ENCODE measurements at regions not wholly inside any gene's neighbourhood (a gene's known extent, or its start where the extent isn't known, plus 50 kb on each side); places are given as distances from the start of the nearest gene placed in this dataset.

DNA sequence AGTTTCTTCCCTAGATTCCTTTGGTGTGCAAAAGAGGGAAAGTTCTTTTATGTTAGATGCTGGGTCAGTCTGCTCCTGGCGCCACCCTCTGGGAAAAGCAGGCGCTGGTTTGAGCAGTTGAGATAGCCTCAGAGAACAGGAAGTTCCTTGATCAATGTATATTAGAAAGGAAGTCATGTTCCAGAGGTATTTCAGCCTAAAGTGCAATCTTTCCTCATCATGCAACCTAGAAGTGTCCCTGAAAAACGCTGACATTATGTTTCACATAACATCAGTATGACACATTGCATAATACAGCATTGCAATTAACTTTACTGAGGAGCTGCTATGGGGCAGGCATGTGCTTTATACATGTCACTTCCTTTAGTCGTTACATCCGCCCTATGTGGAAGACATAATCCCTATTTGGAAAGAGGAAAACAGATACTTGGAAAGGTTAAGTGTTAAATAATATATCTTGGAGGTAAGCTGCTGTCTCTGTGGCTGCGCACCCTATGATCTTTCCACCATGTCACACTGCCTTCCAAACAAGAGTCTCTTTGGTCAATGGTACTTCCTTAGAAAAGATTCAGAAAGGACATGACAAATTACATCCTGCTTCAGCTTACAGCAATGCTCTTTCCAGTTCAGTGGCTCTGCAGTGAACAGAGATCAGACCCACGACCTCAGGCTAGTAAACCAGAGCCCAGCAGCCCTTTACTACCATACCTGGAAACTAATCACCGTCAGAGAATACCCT lies 369.7 kb downstream of the RAD51AP2 start:
- Histone ChIP-seq H2AFZ (ENCODE audit: insufficient read depth, low read depth, low read length, poor library complexity, severe bottlenecking) (peak overlapping the region; percentile 9), H3K9me3 (ENCODE audit: control extremely low read depth in 1 of 3, control insufficient read depth in 2 of 3, insufficient read depth in 1 of 3, low read length in 2 of 3) (no peaks in the 10 kb centered on the region), H3K79me2 (ENCODE audit: control insufficient read depth, insufficient read depth, low read length) (no peaks in the 10 kb centered on the region), H3K27ac (ENCODE audit: low read length in 2 of 2) (no peak overlapping the region), H3K36me3 (replicated peaks in 1 of 2; ENCODE audit: control extremely low read depth in 1 of 2, control insufficient read depth in 1 of 2, extremely low read depth in 1 of 2, insufficient read depth in 2 of 2, low read length in 1 of 2) (no peaks in the 10 kb centered on the region), H3K9ac (ENCODE audit: low read length) (no peak overlapping the region), H4K20me1 (ENCODE audit: control insufficient read depth, insufficient read depth, low read length, poor library complexity, severe bottlenecking) (no peaks in the 10 kb centered on the region), H3K4me2 (replicated peaks; ENCODE audit: low read depth, low read length, poor library complexity, severe bottlenecking) (no peak overlapping the region), H3K4me3 (ENCODE audit: control extremely low read depth in 1 of 5, extremely low read depth in 1 of 5, insufficient read depth in 1 of 5, low read depth in 2 of 5, low read length in 4 of 5) (no peak overlapping the region), H3K4me1 (ENCODE audit: control insufficient read depth in 2 of 2, insufficient read depth in 2 of 2, low read length in 2 of 2) (peaks cover 8 to 12% of the 10 kb centered on the region in 2 donors), H3K27me3 (replicated peaks in 1 of 4; ENCODE audit: control extremely low read depth in 1 of 4, control insufficient read depth in 3 of 4, insufficient read depth in 4 of 4, low read length in 3 of 4) (no peaks in the 10 kb centered on the region)
- POLR2A ChIA-PET, result interaction anchor here (0.7 kb wide), 1 partner anchor 56 kb away, joined by 3 read pairs; no protein-coding TSS in a partner anchor
- Mint-ChIP-seq H3K9me3 (ENCODE audit: insufficient read depth) (no peaks in the 10 kb centered on the region), H3K4me1 (peaks cover 29% of the 10 kb centered on the region), H3K4me3 (no peak overlapping the region), H3K27me3 (no peaks in the 10 kb centered on the region), H3K27ac (peak overlapping the region; percentile 11)
- WGBS (ENCODE audit: insufficient coverage), result 83% methylated on average over 2 of the region's 8 CpGs
- ATAC-seq (ENCODE audit: low read depth) (no peak), DNase-seq (no peak)
- CTCF ChIA-PET, result interaction anchor here (0.7 to 2.1 kb wide), 5 partner anchors 8 to 375 kb away, joined by 3 to 7 read pairs (median 4); no protein-coding TSS in a partner anchor
- intact Hi-C loops (cut with micrococcal nuclease), result loop anchor here (2.0 kb wide), 1 partner anchor 376 kb away; no protein-coding TSS in a partner anchor
- TF ChIP-seq EZH2 (IDR thresholded peaks at IDR 0.05; ENCODE audit: borderline replicate concordance, insufficient read depth, low read depth, low read length, poor library complexity, severe bottlenecking), result no peak
- TF ChIP-seq, protein P1, sequence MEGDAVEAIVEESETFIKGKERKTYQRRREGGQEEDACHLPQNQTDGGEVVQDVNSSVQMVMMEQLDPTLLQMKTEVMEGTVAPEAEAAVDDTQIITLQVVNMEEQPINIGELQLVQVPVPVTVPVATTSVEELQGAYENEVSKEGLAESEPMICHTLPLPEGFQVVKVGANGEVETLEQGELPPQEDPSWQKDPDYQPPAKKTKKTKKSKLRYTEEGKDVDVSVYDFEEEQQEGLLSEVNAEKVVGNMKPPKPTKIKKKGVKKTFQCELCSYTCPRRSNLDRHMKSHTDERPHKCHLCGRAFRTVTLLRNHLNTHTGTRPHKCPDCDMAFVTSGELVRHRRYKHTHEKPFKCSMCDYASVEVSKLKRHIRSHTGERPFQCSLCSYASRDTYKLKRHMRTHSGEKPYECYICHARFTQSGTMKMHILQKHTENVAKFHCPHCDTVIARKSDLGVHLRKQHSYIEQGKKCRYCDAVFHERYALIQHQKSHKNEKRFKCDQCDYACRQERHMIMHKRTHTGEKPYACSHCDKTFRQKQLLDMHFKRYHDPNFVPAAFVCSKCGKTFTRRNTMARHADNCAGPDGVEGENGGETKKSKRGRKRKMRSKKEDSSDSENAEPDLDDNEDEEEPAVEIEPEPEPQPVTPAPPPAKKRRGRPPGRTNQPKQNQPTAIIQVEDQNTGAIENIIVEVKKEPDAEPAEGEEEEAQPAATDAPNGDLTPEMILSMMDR (IDR thresholded peaks at IDR 0.05), result no peak

DNA sequence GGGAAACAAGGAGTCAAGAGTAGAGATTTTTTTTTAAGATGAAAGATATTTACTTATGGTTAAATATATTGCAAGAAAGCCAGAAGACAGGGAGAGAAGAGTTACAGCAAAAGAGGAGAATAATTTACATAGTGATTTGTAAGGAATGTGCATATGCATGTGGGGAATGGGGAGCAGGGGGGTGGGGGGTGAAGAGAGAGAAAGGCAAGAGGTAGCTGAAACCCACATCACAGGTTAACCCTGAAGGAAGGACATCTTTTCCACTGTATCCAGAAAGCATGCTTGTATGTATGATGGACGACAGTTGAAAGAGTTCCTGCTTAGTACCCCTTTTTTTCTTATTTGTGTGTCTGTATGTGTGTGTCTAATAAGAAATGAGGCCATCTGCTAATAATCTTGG lies 371.9 kb downstream of the RAD51AP2 start:
- ChIA-PET POLR2A (no interaction called here), CTCF (interaction anchor here (1.4 to 2.1 kb wide), 2 partner anchors 373 to 375 kb away, joined by 3 to 7 read pairs; no protein-coding TSS in a partner anchor)
- DNase-seq, result no peak
- peaks cover 27% of the 10 kb centered on the region for H3K4me1 Mint-ChIP-seq
- no peak overlapping the region for H3K9ac ChIP-seq (ENCODE audit: low read length)
- no peak overlapping the region for H3K27ac ChIP-seq (ENCODE audit: low read length in 2 of 2)
- no peaks in the 10 kb centered on the region for H4K20me1 ChIP-seq (ENCODE audit: control insufficient read depth, insufficient read depth, low read length, poor library complexity, severe bottlenecking)
- no peaks in the 10 kb centered on the region for H3K79me2 ChIP-seq (ENCODE audit: control insufficient read depth, insufficient read depth, low read length)
- no peaks in the 10 kb centered on the region for H3K9me3 ChIP-seq (ENCODE audit: control extremely low read depth in 1 of 3, control insufficient read depth in 2 of 3, insufficient read depth in 1 of 3, low read length in 2 of 3)
- no peak overlapping the region for H2AFZ ChIP-seq (ENCODE audit: insufficient read depth, low read depth, low read length, poor library complexity, severe bottlenecking)
- H3K4me3 ChIP-seq (ENCODE audit: control extremely low read depth in 1 of 5, extremely low read depth in 1 of 5, insufficient read depth in 1 of 5, low read depth in 2 of 5, low read length in 4 of 5), result no peak overlapping the region
- no peaks in the 10 kb centered on the region for H3K27me3 Mint-ChIP-seq
- no peak overlapping the region for H3K27ac Mint-ChIP-seq
- no peaks in the 10 kb centered on the region for H3K9me3 Mint-ChIP-seq (ENCODE audit: insufficient read depth)
- no peaks in the 10 kb centered on the region for H3K36me3 ChIP-seq (replicated peaks in 1 of 2; ENCODE audit: control extremely low read depth in 1 of 2, control insufficient read depth in 1 of 2, extremely low read depth in 1 of 2, insufficient read depth in 2 of 2, low read length in 1 of 2)
- intact Hi-C loops (cut with micrococcal nuclease), result no loop called here
- no peak for TF ChIP-seq EZH2 (IDR thresholded peaks at IDR 0.05; ENCODE audit: borderline replicate concordance, insufficient read depth, low read depth, low read length, poor library complexity, severe bottlenecking)
- TF ChIP-seq, protein P1 (IDR thresholded peaks at IDR 0.05), result no peak
- peaks cover 8 to 12% of the 10 kb centered on the region in 2 donors for H3K4me1 ChIP-seq (ENCODE audit: control insufficient read depth in 2 of 2, insufficient read depth in 2 of 2, low read length in 2 of 2)
- H3K4me2 ChIP-seq (replicated peaks; ENCODE audit: low read depth, low read length, poor library complexity, severe bottlenecking), result no peak overlapping the region
- WGBS (ENCODE audit: insufficient coverage), result 100% methylated on average over 1 of the region's 1 CpG
- H3K4me3 Mint-ChIP-seq, result no peak overlapping the region
- ATAC-seq (ENCODE audit: low read depth), result no peak
- no peaks in the 10 kb centered on the region for H3K27me3 ChIP-seq (replicated peaks in 1 of 4; ENCODE audit: control extremely low read depth in 1 of 4, control insufficient read depth in 3 of 4, insufficient read depth in 4 of 4, low read length in 3 of 4)
